COLO668 (cell line): ENCODE measurements at regions not wholly inside any gene's neighbourhood (a gene's known extent, or its start where the extent isn't known, plus 50 kb on each side); places are given as distances from the start of the nearest gene placed in this dataset.

ENCODE experiments used
- DNase-seq: peaks from one replicate; lab custom pipeline; 2025; ENCODE audit not compliant: unreplicated experiment; lab: John Stamatoyannopoulos, UW

GRCh38 chr3:157815739-157816138, 290.5 kb downstream of the SHOX2 start:
- DNase-seq: no peak

- no peak for DNase-seq
Observed at GRCh38 chr3:157810924-157811718, 295.1 kb downstream of the SHOX2 start.

- no peak for DNase-seq
Observed at GRCh38 chr3:157807280-157807679, 298.9 kb downstream of the SHOX2 start.

- DNase-seq: no peak
Observed at GRCh38 chr3:157805538-157805937, 300.7 kb downstream of the SHOX2 start.

- no peak for DNase-seq
Observed at GRCh38 chr3:157794771-157795170, 291.6 kb upstream of the VEPH1 start.

GRCh38 chr3:157793745-157794144, 290.5 kb upstream of the VEPH1 start:
- no peak for DNase-seq

GRCh38 chr3:157789162-157789561, 285.9 kb upstream of the VEPH1 start:
- DNase-seq: no peak

- DNase-seq: no peak
Observed at GRCh38 chr3:157786618-157787017, 283.4 kb upstream of the VEPH1 start.

GRCh38 chr3:157786211-157786610, 283.0 kb upstream of the VEPH1 start:
- no peak for DNase-seq

GRCh38 chr3:157785102-157785826, 282.0 kb upstream of the VEPH1 start:
- DNase-seq: peak; percentile 2

- no peak for DNase-seq
Observed at GRCh38 chr3:157782236-157782635, 279.0 kb upstream of the VEPH1 start.

- no peak for DNase-seq
Observed at GRCh38 chr3:157776861-157777260, 273.6 kb upstream of the VEPH1 start.

GRCh38 chr3:157775446-157775845, 272.2 kb upstream of the VEPH1 start:
- DNase-seq: no peak

GRCh38 chr3:157769378-157769777, 266.2 kb upstream of the VEPH1 start:
- no peak for DNase-seq

GRCh38 chr3:157767607-157768006, 264.4 kb upstream of the VEPH1 start:
- DNase-seq: no peak

GRCh38 chr3:157763644-157764043, 260.4 kb upstream of the VEPH1 start:
- no peak for DNase-seq

- no peak for DNase-seq
Observed at GRCh38 chr3:157759311-157759710, 256.1 kb upstream of the VEPH1 start.

- DNase-seq: no peak
Observed at GRCh38 chr3:157755233-157755632, 252.0 kb upstream of the VEPH1 start.

GRCh38 chr3:157754451-157754850, 251.2 kb upstream of the VEPH1 start:
- no peak for DNase-seq

- DNase-seq: no peak
Observed at GRCh38 chr3:157753787-157754136, 250.5 kb upstream of the VEPH1 start.

- no peak for DNase-seq
Observed at GRCh38 chr3:157752956-157753786, 250.0 kb upstream of the VEPH1 start.

GRCh38 chr3:157752554-157752953, 249.3 kb upstream of the VEPH1 start:
- no peak for DNase-seq
